Neuronal stem cell (in vitro differentiated cells): ENCODE measurements at regions not wholly inside any gene's neighbourhood (a gene's known extent, or its start where the extent isn't known, plus 50 kb on each side); places are given as distances from the start of the nearest gene placed in this dataset.

ENCODE experiments used
- DNase-seq: peaks from one replicate; pipeline ENCODE4 v3.0.0-alpha.2; 2013; ENCODE audit warnings: low spot score
- H2AFZ ChIP-seq: one replicate; pipeline ENCODE4 v1.6.1; 2013; ENCODE audit warnings: mild to moderate bottlenecking, low read length, inconsistent platforms
- H2AK5ac ChIP-seq: 2 replicates; pipeline ENCODE4 v1.6.1; 2013; ENCODE audit warnings: low read depth, mild to moderate bottlenecking, inconsistent platforms, low read length, moderate library complexity, mixed read lengths
- H2BK120ac ChIP-seq: 2 replicates; pipeline ENCODE4 v1.6.1; 2013; ENCODE audit warnings: low read depth, mild to moderate bottlenecking, inconsistent platforms, low read length, moderate library complexity, mixed read lengths
- H2BK12ac ChIP-seq: one replicate; pipeline ENCODE4 v1.6.1; 2013; ENCODE audit warnings: low read length, inconsistent platforms
- H2BK15ac ChIP-seq: 2 replicates; pipeline ENCODE4 v1.6.1; 2013; ENCODE audit warnings: mild to moderate bottlenecking, low read length, inconsistent platforms, mixed read lengths
- H2BK5ac ChIP-seq: one replicate; pipeline ENCODE4 v1.6.1; 2013; ENCODE audit warnings: inconsistent platforms, mild to moderate bottlenecking, low read length, moderate library complexity
- H3K14ac ChIP-seq: one replicate; pipeline ENCODE4 v1.6.1; 2013; ENCODE audit warnings: low read length, inconsistent platforms
- H3K18ac ChIP-seq: 2 replicates; pipeline ENCODE4 v1.6.1; 2013; ENCODE audit warnings: low read length, inconsistent platforms
- H3K23ac ChIP-seq: 2 replicates; pipeline ENCODE4 v1.6.1; 2013; ENCODE audit warnings: low read depth, mild to moderate bottlenecking, mixed read lengths, low read length, inconsistent platforms; ENCODE audit not compliant: poor library complexity
- H3K27ac ChIP-seq: replicated peaks from 3 replicates; pipeline ENCODE4 v1.5.1; 2013; ENCODE audit warnings: low read length, inconsistent platforms
- H3K27me3 ChIP-seq, 3 experiments: 2 replicates each; pipeline ENCODE4 v1.6.1; 2013; ENCODE audit warnings: low read length in 3 of 3, mild to moderate bottlenecking in 2 of 3, inconsistent platforms in 1 of 3, low read depth in 1 of 3, mixed read lengths in 1 of 3, moderate library complexity in 1 of 3; ENCODE audit not compliant: control insufficient read depth in 3 of 3, insufficient read depth in 3 of 3
- H3K36me3 ChIP-seq, 2 donors: replicated peaks in 1 of 2; 2 replicates each; pipeline ENCODE4 v1.6.1; 2013; ENCODE audit warnings: low read length in 2 of 2; ENCODE audit not compliant: control insufficient read depth in 2 of 2, insufficient read depth in 2 of 2
- H3K4ac ChIP-seq: 2 replicates; pipeline ENCODE4 v1.6.1; 2013; ENCODE audit warnings: inconsistent platforms, mild to moderate bottlenecking, low read length, moderate library complexity
- H3K4me1 ChIP-seq, 2 donors: 1 replicate in 1 of 2; 2 replicates in 1 of 2; pipeline ENCODE4 v1.6.1; 2013; ENCODE audit warnings: low read length in 2 of 2, low read depth in 1 of 2; ENCODE audit not compliant: control insufficient read depth in 2 of 2, insufficient read depth in 1 of 2
- H3K4me2 ChIP-seq: one replicate; pipeline ENCODE4 v1.6.1; 2013; ENCODE audit warnings: mild to moderate bottlenecking, low read length, inconsistent platforms; ENCODE audit not compliant: insufficient read depth, poor library complexity, severe bottlenecking
- H3K4me3 ChIP-seq, 2 donors: 2 replicates each; pipeline ENCODE4 v1.5.1; 2013; ENCODE audit warnings: low read length in 2 of 2, mild to moderate bottlenecking in 2 of 2, inconsistent platforms in 1 of 2, moderate library complexity in 1 of 2
- H3K79me1 ChIP-seq: one replicate; pipeline ENCODE4 v1.6.1; 2013; ENCODE audit warnings: low read depth, mild to moderate bottlenecking, inconsistent platforms, low read length, moderate library complexity
- H3K9ac ChIP-seq: one replicate; pipeline ENCODE4 v1.6.1; 2013; ENCODE audit warnings: mild to moderate bottlenecking, low read depth, low read length, inconsistent platforms; ENCODE audit not compliant: poor library complexity
- H3K9me3 ChIP-seq, 2 donors: replicated peaks in 1 of 2; 2 replicates each; pipeline versions ENCODE3 to v1.6.1; 2013; ENCODE audit warnings: low read length in 2 of 2, mild to moderate bottlenecking in 2 of 2, inconsistent platforms in 1 of 2, low read depth in 1 of 2, mixed read lengths in 1 of 2, moderate library complexity in 1 of 2; ENCODE audit not compliant: control insufficient read depth in 2 of 2, insufficient read depth in 1 of 2
- H4K8ac ChIP-seq: one replicate; pipeline ENCODE4 v1.6.1; 2013; ENCODE audit warnings: low read depth, mild to moderate bottlenecking, inconsistent platforms, low read length, moderate library complexity
- H4K91ac ChIP-seq: one replicate; pipeline ENCODE4 v1.6.1; 2013; ENCODE audit warnings: low read length, low read depth, mild to moderate bottlenecking, inconsistent platforms; ENCODE audit not compliant: poor library complexity
- WGBS, 2 donors: extraction: QIAGEN DNeasy Blood & Tissue Kit; methylation state at CpG; one replicate each; pipeline ENCODE4 v1.1.7; 2013; ENCODE audit warnings: missing lambda C conversion rate in 2 of 2, mixed read lengths in 1 of 2; ENCODE audit not compliant: insufficient read length in 2 of 2, insufficient replicate concordance in 1 of 2; ENCODE audit errors: extremely low coverage in 2 of 2; 5-methylcytosine and 5-hydroxymethylcytosine counted together

- H4K8ac ChIP-seq: no peak overlapping the region
- H3K23ac ChIP-seq: no peak overlapping the region
- no peak overlapping the region for H3K4me3 ChIP-seq
- peaks cover 0 to 2% of the 10 kb centered on the region in 2 donors for H3K4me1 ChIP-seq
- no peak overlapping the region for H4K91ac ChIP-seq
- no peak overlapping the region for H2BK120ac ChIP-seq
- no peak overlapping the region for H3K14ac ChIP-seq
- H3K18ac ChIP-seq: no peak overlapping the region
- H2BK5ac ChIP-seq: no peak overlapping the region
- no CpG with 5 or more reads among the region's 3 CpGs for WGBS, 2 donors
- no peak overlapping the region for H2AK5ac ChIP-seq
- no peaks in the 10 kb centered on the region for H3K9me3 ChIP-seq
- no peak for DNase-seq
- H3K79me1 ChIP-seq: no peaks in the 10 kb centered on the region
- no peak overlapping the region for H3K4me2 ChIP-seq
- no peaks in the 10 kb centered on the region for H3K27me3 ChIP-seq
- H2AFZ ChIP-seq: no peak overlapping the region
- H2BK15ac ChIP-seq: no peak overlapping the region
- no peak overlapping the region for H2BK12ac ChIP-seq
- H3K9ac ChIP-seq: no peak overlapping the region
- H3K4ac ChIP-seq: no peak overlapping the region
- H3K36me3 ChIP-seq: no peaks in the 10 kb centered on the region
- no peak overlapping the region for H3K27ac ChIP-seq
Observed at GRCh38 chr15:46354443-46354842, 719.6 kb downstream of the SQOR start.

- Histone ChIP-seq H4K8ac (no peak overlapping the region), H3K9ac (no peak overlapping the region), H3K36me3 (no peaks in the 10 kb centered on the region), H3K4ac (no peak overlapping the region), H2BK15ac (no peak overlapping the region), H2BK5ac (no peak overlapping the region), H2BK120ac (no peak overlapping the region), H3K27me3 (no peaks in the 10 kb centered on the region), H4K91ac (no peak overlapping the region), H2AFZ (no peak overlapping the region), H3K4me1 (no peaks in the 10 kb centered on the region), H2BK12ac (no peak overlapping the region), H3K9me3 (no peaks in the 10 kb centered on the region), H3K14ac (no peak overlapping the region), H3K18ac (no peak overlapping the region), H3K4me3 (no peak overlapping the region), H3K79me1 (no peaks in the 10 kb centered on the region), H3K4me2 (no peak overlapping the region), H3K27ac (no peak overlapping the region), H3K23ac (no peak overlapping the region), H2AK5ac (no peak overlapping the region)
- no peak for DNase-seq
- no CpG with 5 or more reads among the region's 6 CpGs for WGBS, 2 donors
Observed at GRCh38 chr15:46365572-46365971, 730.7 kb downstream of the SQOR start.

DNA sequence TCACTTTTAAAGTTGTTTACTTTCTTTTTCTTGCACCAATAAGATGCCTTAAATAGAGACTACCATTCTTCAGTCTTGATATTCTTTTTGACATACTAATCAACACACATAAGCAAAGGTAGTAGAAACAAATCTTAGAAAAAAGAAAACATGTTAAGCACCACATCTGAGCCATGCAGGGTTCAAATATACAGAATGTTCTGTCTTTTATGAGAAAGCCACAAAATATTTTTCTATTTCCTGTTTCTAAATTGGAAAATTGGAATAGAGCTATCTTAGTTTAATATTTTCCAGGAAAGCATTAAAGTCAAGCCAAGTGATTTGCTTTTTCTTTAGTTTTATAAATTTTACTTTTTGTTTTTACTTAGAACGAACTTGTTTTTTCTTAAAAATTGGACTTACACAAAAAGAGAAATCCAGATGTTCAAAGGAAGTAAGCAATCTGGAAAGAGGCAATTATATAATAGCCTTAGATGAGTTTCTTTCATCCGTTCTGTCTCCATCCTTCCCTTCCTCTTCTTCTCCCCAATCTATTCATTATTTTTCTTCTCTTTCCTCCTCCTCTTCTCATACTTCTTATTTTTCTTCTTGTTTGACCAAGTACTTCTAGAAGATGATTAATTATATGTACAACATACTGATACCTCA is 731.7 kb downstream of the SQOR start:
- Histone ChIP-seq H3K18ac (no peak overlapping the region), H2BK120ac (no peak overlapping the region), H3K4me2 (no peak overlapping the region), H3K9me3 (no peaks in the 10 kb centered on the region), H3K4me3 (no peak overlapping the region), H3K36me3 (no peaks in the 10 kb centered on the region), H3K9ac (no peak overlapping the region), H3K79me1 (no peaks in the 10 kb centered on the region), H2BK5ac (no peak overlapping the region), H2BK12ac (no peak overlapping the region), H2BK15ac (no peak overlapping the region), H3K4ac (no peak overlapping the region), H4K8ac (no peak overlapping the region), H4K91ac (no peak overlapping the region), H3K4me1 (no peaks in the 10 kb centered on the region), H3K14ac (no peak overlapping the region), H3K27me3 (no peaks in the 10 kb centered on the region), H2AK5ac (no peak overlapping the region), H3K23ac (no peak overlapping the region), H2AFZ (no peak overlapping the region), H3K27ac (no peak overlapping the region)
- WGBS, 2 donors: no CpG with 5 or more reads among the region's 2 CpGs
- no peak for DNase-seq

GRCh38 chr15:46383978-46384377 is 749.1 kb downstream of the SQOR start:
- no peak overlapping the region for H2AFZ ChIP-seq
- no peak overlapping the region for H2BK5ac ChIP-seq
- WGBS, 2 donors: no CpG with 5 or more reads among the region's 3 CpGs

More at GRCh38 chr15:46383978-46384377, 749.1 kb downstream of the SQOR start:
- no peaks in the 10 kb centered on the region for H3K36me3 ChIP-seq
- no peak overlapping the region for H2BK12ac ChIP-seq
- H3K4me1 ChIP-seq: no peaks in the 10 kb centered on the region
- H3K18ac ChIP-seq: no peak overlapping the region
- no peak overlapping the region for H4K91ac ChIP-seq
- H3K27ac ChIP-seq: no peak overlapping the region
- H3K23ac ChIP-seq: no peak overlapping the region
- H3K9ac ChIP-seq: no peak overlapping the region
- H2BK15ac ChIP-seq: no peak overlapping the region
- H2AK5ac ChIP-seq: no peak overlapping the region
- H3K4me2 ChIP-seq: no peak overlapping the region
- no peak for DNase-seq
- H3K14ac ChIP-seq: no peak overlapping the region
- H4K8ac ChIP-seq: no peak overlapping the region
- H3K9me3 ChIP-seq: no peaks in the 10 kb centered on the region
- no peaks in the 10 kb centered on the region for H3K27me3 ChIP-seq
- no peak overlapping the region for H3K4ac ChIP-seq
- H3K4me3 ChIP-seq: no peak overlapping the region
- no peak overlapping the region for H2BK120ac ChIP-seq
- H3K79me1 ChIP-seq: no peaks in the 10 kb centered on the region
